HCT116 (cell line): ENCODE measurements at regions not wholly inside any gene's neighbourhood (a gene's known extent, or its start where the extent isn't known, plus 50 kb on each side); places are given as distances from the start of the nearest gene placed in this dataset.

Source experiments
- ATAC-seq: fragments of 200-7000 bp; cut with Tn5 transposase; 2 replicates; pipeline ENCODE4 v1.9.1; 2020; ENCODE audit warnings: mild to moderate bottlenecking, moderate library complexity
- BruUV-seq: library from RNA; stranded (reverse); fragments of 400-500 nt; replicated peaks from 2 replicates; lab custom pipeline; 2021; lab: Mats Ljungman, UMichigan
- CTCF ChIA-PET: fragments of 300-600 bp; sonication (Branson Sonifier 250); formaldehyde crosslinking; loops from one replicate; lab custom pipeline; 2021; ENCODE audit warnings: antibody characterized with exemption; lab: Charles Lee
- POLR2A ChIA-PET: fragments of 300-600, 350-600 bp; sonication (Branson Sonifier 250); formaldehyde crosslinking; loops from one replicate; lab custom pipeline; 2021; ENCODE audit warnings: antibody characterized with exemption; lab: Charles Lee
- RAD21 ChIA-PET, 2 experiments: fragments of 300-600 bp; sonication (Branson Sonifier 250); formaldehyde crosslinking; loops; one replicate each; lab custom pipeline; 2023; ENCODE audit warnings: low total read pairs in 2 of 2; ENCODE audit not compliant: uncharacterized antibody in 2 of 2, unreplicated experiment in 2 of 2, low non-redundant PET in 1 of 2; lab: Charles Lee
- DNase-seq: peaks from one replicate; pipeline ENCODE4 v3.0.0-alpha.2; 2010; ENCODE audit warnings: low read depth, low spot score
- H2AFZ ChIP-seq: fragments of 200-600 bp; shearing (Covaris generic), sonication (generic); 2 replicates; pipeline ENCODE4 v1.6.1; 2017; ENCODE audit warnings: low read depth, mixed run types, mixed read lengths, antibody characterized with exemption, low read length; ENCODE audit not compliant: poor library complexity, severe bottlenecking
- H3K27ac ChIP-seq: 2 replicates; pipeline ENCODE4 v1.5.1; 2012; ENCODE audit warnings: low read depth, low read length
- H3K27me3 ChIP-seq: fragments of 200-600 bp; sonication (generic); 2 replicates; pipeline ENCODE4 v1.6.1; 2016; ENCODE audit warnings: mixed run types, low read length, mixed read lengths; ENCODE audit not compliant: insufficient read depth
- H3K36me3 ChIP-seq, 2 experiments: fragments of 200-500 bp in 1 of 2; fragments of 200-600 bp in 1 of 2; sonication (Bioruptor generic) in 1 of 2; sonication (generic) in 1 of 2; 2 replicates each; pipeline versions ENCODE4 v1.5.1 to v1.6.1; 2014 to 2016; ENCODE audit warnings: low read length in 2 of 2, inconsistent platforms in 1 of 2, mixed read lengths in 1 of 2, mixed run types in 1 of 2; ENCODE audit not compliant: insufficient read depth in 2 of 2, control insufficient read depth in 1 of 2
- H3K4me1 ChIP-seq, 2 experiments: fragments of 200-600 bp in 1 of 2; sonication (generic) in 1 of 2; 2 replicates each; pipeline versions ENCODE4 v1.5.1 to v1.6.1; 2012 to 2017; ENCODE audit warnings: low read length in 2 of 2, inconsistent platforms in 1 of 2, mild to moderate bottlenecking in 1 of 2, mixed read lengths in 1 of 2, mixed run types in 1 of 2, moderate library complexity in 1 of 2; ENCODE audit not compliant: insufficient read depth in 2 of 2, control insufficient read depth in 1 of 2
- H3K4me2 ChIP-seq: fragments of 200-600 bp; sonication (generic); 2 replicates; pipeline ENCODE4 v1.6.1; 2017; ENCODE audit warnings: mixed run types, low read length, mixed read lengths
- H3K4me3 ChIP-seq, 2 experiments: fragments of 200-600 bp in 1 of 2; sonication (generic) in 1 of 2; replicated peaks in 1 of 2; 2 replicates each; pipeline ENCODE4 v1.5.1; 2011 to 2016; ENCODE audit warnings: low read length in 2 of 2, control low read depth in 1 of 2, low read depth in 1 of 2, mild to moderate bottlenecking in 1 of 2, mixed read lengths in 1 of 2, mixed run types in 1 of 2
- H3K79me2 ChIP-seq: fragments of 200-600 bp; sonication (generic); 2 replicates; pipeline ENCODE4 v1.6.1; 2017; ENCODE audit warnings: mild to moderate bottlenecking, mixed run types, low read length, moderate library complexity, mixed read lengths; ENCODE audit not compliant: insufficient read depth
- H3K9ac ChIP-seq: fragments of 200-600 bp; sonication (generic); 2 replicates; pipeline ENCODE4 v1.6.1; 2016; ENCODE audit warnings: low read length, mixed read lengths
- H3K9me2 ChIP-seq: fragments of 200-600 bp; sonication (generic), shearing (Covaris generic); 2 replicates; pipeline ENCODE4 v1.6.1; 2017; ENCODE audit warnings: mixed run types, mild to moderate bottlenecking, moderate library complexity; ENCODE audit not compliant: insufficient read depth
- H3K9me3 ChIP-seq, 2 experiments: fragments of 200-500 bp in 1 of 2; fragments of 200-600 bp in 1 of 2; sonication (Bioruptor generic) in 1 of 2; sonication (generic) in 1 of 2; 2 replicates each; pipeline ENCODE4 v1.6.1; 2014 to 2017; ENCODE audit warnings: low read length in 2 of 2, mixed read lengths in 2 of 2, inconsistent platforms in 1 of 2, low read depth in 1 of 2, mild to moderate bottlenecking in 1 of 2, mixed run types in 1 of 2, moderate library complexity in 1 of 2; ENCODE audit not compliant: control insufficient read depth in 1 of 2, insufficient read depth in 1 of 2
- H4K20me1 ChIP-seq: fragments of 200-600 bp; sonication (generic), shearing (Covaris generic); 2 replicates; pipeline ENCODE4 v1.6.1; 2017; ENCODE audit warnings: mixed run types, mild to moderate bottlenecking, moderate library complexity; ENCODE audit not compliant: insufficient read depth
- CBX3 ChIP-seq: IDR thresholded peaks from 2 replicates; pipeline ENCODE4 v1.6.1; 2012; ENCODE audit warnings: low read depth
- EGR1 ChIP-seq: IDR thresholded peaks from 2 replicates; pipeline ENCODE4 v1.6.1; 2012; ENCODE audit warnings: low read depth
- EZH2 ChIP-seq: fragments of 200-600 bp; sonication (generic); IDR thresholded peaks from 2 replicates; pipeline ENCODE4 v1.6.1; 2017; ENCODE audit warnings: antibody characterized with exemption, mixed run types
- EZH2phosphoT487 ChIP-seq: fragments of 200-600 bp; IDR thresholded peaks from 2 replicates; pipeline ENCODE4 v1.6.1; 2018; ENCODE audit warnings: antibody characterized with exemption, borderline replicate concordance
- FOSL1 ChIP-seq: IDR thresholded peaks from 2 replicates; pipeline ENCODE4 v1.6.1; 2012; ENCODE audit warnings: low read depth
- JUND ChIP-seq: IDR thresholded peaks from 2 replicates; pipeline ENCODE4 v1.6.1; 2012
- POLR2A ChIP-seq: IDR thresholded peaks from 2 replicates; pipeline ENCODE4 v1.7.0; 2011; ENCODE audit warnings: borderline replicate concordance; ENCODE audit not compliant: insufficient read depth, insufficient read length; ENCODE audit errors: extremely low read depth
- POLR2AphosphoS5 ChIP-seq: IDR thresholded peaks from 2 replicates; pipeline ENCODE4 v1.6.1; 2011; ENCODE audit warnings: mild to moderate bottlenecking, low read depth, low read length, moderate library complexity
- RAD21 ChIP-seq: IDR thresholded peaks from 2 replicates; pipeline ENCODE4 v1.6.1; 2012; ENCODE audit warnings: low read depth, mild to moderate bottlenecking
- SIN3A ChIP-seq: IDR thresholded peaks from 2 replicates; pipeline ENCODE4 v1.6.1; 2012; ENCODE audit warnings: low read depth
- SP1 ChIP-seq: IDR thresholded peaks from 2 replicates; pipeline ENCODE4 v1.6.1; 2012; ENCODE audit warnings: low read depth
- SRF ChIP-seq: IDR thresholded peaks from 2 replicates; pipeline ENCODE4 v1.6.1; 2012; ENCODE audit warnings: low read depth
- YY1 ChIP-seq: IDR thresholded peaks from 2 replicates; pipeline ENCODE4 v1.6.1; 2011; ENCODE audit warnings: low read length, low read depth, moderate library complexity, mild to moderate bottlenecking; ENCODE audit not compliant: insufficient replicate concordance; ENCODE audit errors: extremely low read depth
- ZFX ChIP-seq: fragments of 450-650 bp; IDR thresholded peaks from 2 replicates; pipeline ENCODE4 v1.6.1; 2017
- ZNF274 ChIP-seq: fragments of 200-500 bp; sonication (Bioruptor generic); IDR thresholded peaks from 2 replicates; pipeline ENCODE4 v1.6.1; 2014; ENCODE audit warnings: mild to moderate bottlenecking, low read depth, low read length, inconsistent platforms
- intact Hi-C: fragments of 100-400 bp; cut with micrococcal nuclease; formaldehyde crosslinking; loops from 2 replicates; pipeline ENCODE4 v1.10.0; 2022
- TF ChIP-seq, protein P1 (sequence below): IDR thresholded peaks from 2 replicates; pipeline ENCODE4 v1.6.1; 2011; ENCODE audit warnings: mild to moderate bottlenecking, low read length, moderate library complexity; ENCODE audit not compliant: insufficient replicate concordance; ENCODE audit errors: extremely low read depth
- TF ChIP-seq, protein P2 (sequence below): IDR thresholded peaks from 2 replicates; pipeline ENCODE4 v1.6.1; 2012
- TF ChIP-seq, protein P3 (sequence below): IDR thresholded peaks from 2 replicates; pipeline ENCODE4 v1.6.1; 2012; ENCODE audit warnings: low read depth
- TF ChIP-seq, protein P4 (sequence below), 3 experiments: fragments of 200-600 bp in 1 of 3; sonication (generic) in 1 of 3; IDR thresholded peaks in 2 of 3; conservative IDR thresholded peaks in 1 of 3; 2 replicates each; pipeline ENCODE4 v1.5.1; 2012 to 2017; ENCODE audit warnings: low read depth in 2 of 3, low read length in 2 of 3, antibody characterized with exemption in 1 of 3, borderline replicate concordance in 1 of 3, control low read depth in 1 of 3, mild to moderate bottlenecking in 1 of 3, mixed read lengths in 1 of 3, mixed run types in 1 of 3, moderate library complexity in 1 of 3; ENCODE audit not compliant: insufficient read depth in 1 of 3
- TF ChIP-seq, protein P5 (sequence below): IDR thresholded peaks from 2 replicates; pipeline ENCODE4 v1.6.1; 2012

DNA sequence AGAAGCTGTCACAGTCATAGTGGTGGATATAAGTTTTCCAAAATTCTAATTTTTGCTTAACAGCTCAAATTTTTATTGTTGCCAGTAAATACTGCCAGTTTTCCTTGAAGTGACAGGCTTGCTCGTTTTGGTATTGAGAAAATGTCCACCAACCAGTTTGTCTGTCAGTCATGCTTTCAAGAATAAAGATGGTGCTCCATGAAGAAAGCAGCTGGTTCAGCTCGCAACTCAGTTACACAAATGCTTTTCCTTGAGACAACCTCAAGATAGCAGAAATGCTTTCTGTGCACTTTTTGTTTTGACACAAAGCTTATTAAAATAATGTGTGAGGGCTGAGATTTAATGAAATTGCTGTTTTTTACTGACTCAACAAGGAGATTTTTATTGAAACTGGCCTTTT is 135.7 kb downstream of the LRRC70 start:
- no peaks in the 10 kb centered on the region for H3K4me1 ChIP-seq
- H3K4me2 ChIP-seq, result no peak overlapping the region
- no peaks in the 10 kb centered on the region for H3K36me3 ChIP-seq
- DNase-seq (no peak), ATAC-seq (no peak)
- intact Hi-C loops, result no loop called here
- ChIA-PET POLR2A (no interaction called here), RAD21 (no interaction called here), CTCF (no interaction called here)
- TF ChIP-seq FOSL1 (no peak), CBX3 (no peak), EZH2 (no peak), EGR1 (no peak), RAD21 (no peak), POLR2AphosphoS5 (no peak), POLR2A (no peak), SP1 (no peak), SIN3A (no peak), ZFX (no peak), SRF (no peak), YY1 (no peak), ZNF274 (no peak), JUND (no peak), EZH2phosphoT487 (no peak)
- TF ChIP-seq, protein P1, sequence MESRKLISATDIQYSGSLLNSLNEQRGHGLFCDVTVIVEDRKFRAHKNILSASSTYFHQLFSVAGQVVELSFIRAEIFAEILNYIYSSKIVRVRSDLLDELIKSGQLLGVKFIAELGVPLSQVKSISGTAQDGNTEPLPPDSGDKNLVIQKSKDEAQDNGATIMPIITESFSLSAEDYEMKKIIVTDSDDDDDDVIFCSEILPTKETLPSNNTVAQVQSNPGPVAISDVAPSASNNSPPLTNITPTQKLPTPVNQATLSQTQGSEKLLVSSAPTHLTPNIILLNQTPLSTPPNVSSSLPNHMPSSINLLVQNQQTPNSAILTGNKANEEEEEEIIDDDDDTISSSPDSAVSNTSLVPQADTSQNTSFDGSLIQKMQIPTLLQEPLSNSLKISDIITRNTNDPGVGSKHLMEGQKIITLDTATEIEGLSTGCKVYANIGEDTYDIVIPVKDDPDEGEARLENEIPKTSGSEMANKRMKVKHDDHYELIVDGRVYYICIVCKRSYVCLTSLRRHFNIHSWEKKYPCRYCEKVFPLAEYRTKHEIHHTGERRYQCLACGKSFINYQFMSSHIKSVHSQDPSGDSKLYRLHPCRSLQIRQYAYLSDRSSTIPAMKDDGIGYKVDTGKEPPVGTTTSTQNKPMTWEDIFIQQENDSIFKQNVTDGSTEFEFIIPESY, result no peak
- TF ChIP-seq, protein P2, sequence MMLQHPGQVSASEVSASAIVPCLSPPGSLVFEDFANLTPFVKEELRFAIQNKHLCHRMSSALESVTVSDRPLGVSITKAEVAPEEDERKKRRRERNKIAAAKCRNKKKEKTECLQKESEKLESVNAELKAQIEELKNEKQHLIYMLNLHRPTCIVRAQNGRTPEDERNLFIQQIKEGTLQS, result no peak
- TF ChIP-seq, protein P3, sequence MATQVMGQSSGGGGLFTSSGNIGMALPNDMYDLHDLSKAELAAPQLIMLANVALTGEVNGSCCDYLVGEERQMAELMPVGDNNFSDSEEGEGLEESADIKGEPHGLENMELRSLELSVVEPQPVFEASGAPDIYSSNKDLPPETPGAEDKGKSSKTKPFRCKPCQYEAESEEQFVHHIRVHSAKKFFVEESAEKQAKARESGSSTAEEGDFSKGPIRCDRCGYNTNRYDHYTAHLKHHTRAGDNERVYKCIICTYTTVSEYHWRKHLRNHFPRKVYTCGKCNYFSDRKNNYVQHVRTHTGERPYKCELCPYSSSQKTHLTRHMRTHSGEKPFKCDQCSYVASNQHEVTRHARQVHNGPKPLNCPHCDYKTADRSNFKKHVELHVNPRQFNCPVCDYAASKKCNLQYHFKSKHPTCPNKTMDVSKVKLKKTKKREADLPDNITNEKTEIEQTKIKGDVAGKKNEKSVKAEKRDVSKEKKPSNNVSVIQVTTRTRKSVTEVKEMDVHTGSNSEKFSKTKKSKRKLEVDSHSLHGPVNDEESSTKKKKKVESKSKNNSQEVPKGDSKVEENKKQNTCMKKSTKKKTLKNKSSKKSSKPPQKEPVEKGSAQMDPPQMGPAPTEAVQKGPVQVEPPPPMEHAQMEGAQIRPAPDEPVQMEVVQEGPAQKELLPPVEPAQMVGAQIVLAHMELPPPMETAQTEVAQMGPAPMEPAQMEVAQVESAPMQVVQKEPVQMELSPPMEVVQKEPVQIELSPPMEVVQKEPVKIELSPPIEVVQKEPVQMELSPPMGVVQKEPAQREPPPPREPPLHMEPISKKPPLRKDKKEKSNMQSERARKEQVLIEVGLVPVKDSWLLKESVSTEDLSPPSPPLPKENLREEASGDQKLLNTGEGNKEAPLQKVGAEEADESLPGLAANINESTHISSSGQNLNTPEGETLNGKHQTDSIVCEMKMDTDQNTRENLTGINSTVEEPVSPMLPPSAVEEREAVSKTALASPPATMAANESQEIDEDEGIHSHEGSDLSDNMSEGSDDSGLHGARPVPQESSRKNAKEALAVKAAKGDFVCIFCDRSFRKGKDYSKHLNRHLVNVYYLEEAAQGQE, result no peak
- TF ChIP-seq, protein P4, sequence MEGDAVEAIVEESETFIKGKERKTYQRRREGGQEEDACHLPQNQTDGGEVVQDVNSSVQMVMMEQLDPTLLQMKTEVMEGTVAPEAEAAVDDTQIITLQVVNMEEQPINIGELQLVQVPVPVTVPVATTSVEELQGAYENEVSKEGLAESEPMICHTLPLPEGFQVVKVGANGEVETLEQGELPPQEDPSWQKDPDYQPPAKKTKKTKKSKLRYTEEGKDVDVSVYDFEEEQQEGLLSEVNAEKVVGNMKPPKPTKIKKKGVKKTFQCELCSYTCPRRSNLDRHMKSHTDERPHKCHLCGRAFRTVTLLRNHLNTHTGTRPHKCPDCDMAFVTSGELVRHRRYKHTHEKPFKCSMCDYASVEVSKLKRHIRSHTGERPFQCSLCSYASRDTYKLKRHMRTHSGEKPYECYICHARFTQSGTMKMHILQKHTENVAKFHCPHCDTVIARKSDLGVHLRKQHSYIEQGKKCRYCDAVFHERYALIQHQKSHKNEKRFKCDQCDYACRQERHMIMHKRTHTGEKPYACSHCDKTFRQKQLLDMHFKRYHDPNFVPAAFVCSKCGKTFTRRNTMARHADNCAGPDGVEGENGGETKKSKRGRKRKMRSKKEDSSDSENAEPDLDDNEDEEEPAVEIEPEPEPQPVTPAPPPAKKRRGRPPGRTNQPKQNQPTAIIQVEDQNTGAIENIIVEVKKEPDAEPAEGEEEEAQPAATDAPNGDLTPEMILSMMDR (IDR thresholded peaks at IDR 0.05 in 2 of 3, conservative IDR thresholded peaks at IDR 0.05 in 1 of 3; ENCODE audit: borderline replicate concordance in 1 of 3, insufficient read depth in 1 of 3, low read depth in 2 of 3, low read length in 2 of 3), result no peak
- TF ChIP-seq, protein P5, sequence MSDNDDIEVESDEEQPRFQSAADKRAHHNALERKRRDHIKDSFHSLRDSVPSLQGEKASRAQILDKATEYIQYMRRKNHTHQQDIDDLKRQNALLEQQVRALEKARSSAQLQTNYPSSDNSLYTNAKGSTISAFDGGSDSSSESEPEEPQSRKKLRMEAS, result no peak
- no peaks in the 10 kb centered on the region for H3K9me2 ChIP-seq
- no peak overlapping the region for H2AFZ ChIP-seq
- no peak overlapping the region for H3K9ac ChIP-seq
- no peak overlapping the region for H3K4me3 ChIP-seq
- no peaks in the 10 kb centered on the region for H3K9me3 ChIP-seq
- no peaks in the 10 kb centered on the region for H3K27me3 ChIP-seq
- no peaks in the 10 kb centered on the region for H3K79me2 ChIP-seq
- H4K20me1 ChIP-seq, result no peaks in the 10 kb centered on the region
- no peak overlapping the region for H3K27ac ChIP-seq
- no TSS peak for BruUV-seq
